ENCODE measurements at regions not wholly inside any gene's neighbourhood (a gene's known extent, or its start where the extent isn't known, plus 50 kb on each side); places are given as distances from the start of the nearest gene placed in this dataset.

GRCh38 chr12:19608039-19608438, 168.7 kb downstream of the AEBP2 start:
- H3K9me3 ChIP-seq (ENCODE audit: insufficient read depth, low read depth, low read length): no peaks in the 10 kb centered on the region
- H4K20me1 ChIP-seq (ENCODE audit: insufficient read depth, low read length, poor library complexity, severe bottlenecking): no peaks in the 10 kb centered on the region
- H3K9me2 ChIP-seq (replicated peaks; ENCODE audit: low read depth, low read length): no peaks in the 10 kb centered on the region; the same call in 1 of the 2 replicates
- no peak overlapping the region for H2AFZ ChIP-seq (ENCODE audit: low read length)
- no peaks in the 10 kb centered on the region for H3K27me3 ChIP-seq (ENCODE audit: insufficient read depth, low read length, poor library complexity, severe bottlenecking)
- no peak overlapping the region for H3K4me2 ChIP-seq (ENCODE audit: low read depth, low read length, poor library complexity, severe bottlenecking)
- no peaks in the 10 kb centered on the region for H3K36me3 ChIP-seq (ENCODE audit: insufficient read depth, low read length)
- no peaks in the 10 kb centered on the region for H3K79me2 ChIP-seq (ENCODE audit: insufficient read depth, low read length)
- no peaks in the 10 kb centered on the region for H3K4me1 ChIP-seq (ENCODE audit: insufficient read depth, low read length, poor library complexity, severe bottlenecking)
- no peak overlapping the region for H3K4me3 ChIP-seq (ENCODE audit: low read length, poor library complexity, severe bottlenecking)
- TF ChIP-seq CTCF (conservative IDR thresholded peaks at IDR 0.05; ENCODE audit: low read length) (no peak), EZH2phosphoT487 (IDR thresholded peaks at IDR 0.05; ENCODE audit: borderline replicate concordance) (no peak)
- H3K9ac ChIP-seq (ENCODE audit: low read depth, low read length, poor library complexity, severe bottlenecking): no peak overlapping the region
- no peaks in the 10 kb centered on the region for H3F3A ChIP-seq (ENCODE audit: low read depth)

GRCh38 chr12:19613051-19613535, 173.8 kb downstream of the AEBP2 start:
- Histone ChIP-seq H3K4me2 (ENCODE audit: low read depth, low read length, poor library complexity, severe bottlenecking) (no peak overlapping the region), H3K9ac (ENCODE audit: low read depth, low read length, poor library complexity, severe bottlenecking) (no peak overlapping the region), H2AFZ (ENCODE audit: low read length) (no peak overlapping the region), H3K9me3 (ENCODE audit: insufficient read depth, low read depth, low read length) (no peaks in the 10 kb centered on the region), H4K20me1 (ENCODE audit: insufficient read depth, low read length, poor library complexity, severe bottlenecking) (no peaks in the 10 kb centered on the region), H3K36me3 (ENCODE audit: insufficient read depth, low read length) (no peaks in the 10 kb centered on the region), H3K4me3 (ENCODE audit: low read length, poor library complexity, severe bottlenecking) (no peak overlapping the region), H3F3A (ENCODE audit: low read depth) (no peaks in the 10 kb centered on the region), H3K79me2 (ENCODE audit: insufficient read depth, low read length) (no peaks in the 10 kb centered on the region), H3K27me3 (ENCODE audit: insufficient read depth, low read length, poor library complexity, severe bottlenecking) (no peaks in the 10 kb centered on the region), H3K9me2 (replicated peaks; ENCODE audit: low read depth, low read length) (no peaks in the 10 kb centered on the region; the same call in 1 of the 2 replicates), H3K4me1 (ENCODE audit: insufficient read depth, low read length, poor library complexity, severe bottlenecking) (peaks cover 11% of the 10 kb centered on the region)
- no peak for TF ChIP-seq CTCF (conservative IDR thresholded peaks at IDR 0.05; ENCODE audit: low read length)
- no peak for TF ChIP-seq EZH2phosphoT487 (IDR thresholded peaks at IDR 0.05; ENCODE audit: borderline replicate concordance)

- Histone ChIP-seq H3K36me3 (ENCODE audit: insufficient read depth, low read length) (no peaks in the 10 kb centered on the region), H3K9me3 (ENCODE audit: insufficient read depth, low read depth, low read length) (no peaks in the 10 kb centered on the region), H3K9me2 (replicated peaks; ENCODE audit: low read depth, low read length) (no peaks in the 10 kb centered on the region; the same call in 1 of the 2 replicates), H3K9ac (ENCODE audit: low read depth, low read length, poor library complexity, severe bottlenecking) (no peak overlapping the region), H2AFZ (ENCODE audit: low read length) (no peak overlapping the region), H3F3A (ENCODE audit: low read depth) (no peaks in the 10 kb centered on the region), H3K4me2 (ENCODE audit: low read depth, low read length, poor library complexity, severe bottlenecking) (no peak overlapping the region), H3K79me2 (ENCODE audit: insufficient read depth, low read length) (no peaks in the 10 kb centered on the region), H4K20me1 (ENCODE audit: insufficient read depth, low read length, poor library complexity, severe bottlenecking) (no peaks in the 10 kb centered on the region), H3K4me1 (ENCODE audit: insufficient read depth, low read length, poor library complexity, severe bottlenecking) (peaks cover 11% of the 10 kb centered on the region), H3K27me3 (ENCODE audit: insufficient read depth, low read length, poor library complexity, severe bottlenecking) (no peaks in the 10 kb centered on the region), H3K4me3 (ENCODE audit: low read length, poor library complexity, severe bottlenecking) (no peak overlapping the region)
- no peak for TF ChIP-seq EZH2phosphoT487 (IDR thresholded peaks at IDR 0.05; ENCODE audit: borderline replicate concordance)
- no peak for TF ChIP-seq CTCF (conservative IDR thresholded peaks at IDR 0.05; ENCODE audit: low read length)
Observed at GRCh38 chr12:19614601-19615383, 175.5 kb downstream of the AEBP2 start.
